Adipocyte (in vitro differentiated cells): ENCODE measurements at regions not wholly inside any gene's neighbourhood (a gene's known extent, or its start where the extent isn't known, plus 50 kb on each side); places are given as distances from the start of the nearest gene placed in this dataset.
"Not testable (repeated sequence)": the region's sequence is repeated elsewhere in the genome, so short reads cannot be mapped to it uniquely, and the experiment has no call there.

Experiments used
- DNase-seq: peaks from one replicate; pipeline ENCODE4 v3.0.0-alpha.2; 2015; ENCODE audit warnings: low read depth
- H3K27me3 ChIP-seq: replicated peaks from 2 replicates; pipeline ENCODE4 v1.7.0; 2013; ENCODE audit warnings: mild to moderate bottlenecking, low read length, moderate library complexity; ENCODE audit not compliant: control insufficient read depth, insufficient read depth
- H3K36me3 ChIP-seq: 2 replicates; pipeline ENCODE4 v1.7.0; 2013; ENCODE audit warnings: low read length, mild to moderate bottlenecking, moderate library complexity; ENCODE audit not compliant: control insufficient read depth, insufficient read depth, severe bottlenecking
- H3K4me1 ChIP-seq: 2 replicates; pipeline ENCODE4 v1.7.0; 2013; ENCODE audit warnings: mild to moderate bottlenecking, low read length, moderate library complexity; ENCODE audit not compliant: control insufficient read depth, insufficient read depth
- H3K4me3 ChIP-seq: 2 replicates; pipeline ENCODE4 v1.7.0; 2013; ENCODE audit warnings: mild to moderate bottlenecking, low read length, moderate library complexity
- H3K9ac ChIP-seq: 2 replicates; pipeline ENCODE4 v1.7.0; 2013; ENCODE audit warnings: mild to moderate bottlenecking, low read length, moderate library complexity
- H3K9me3 ChIP-seq: 2 replicates; pipeline ENCODE4 v1.7.0; 2013; ENCODE audit warnings: mild to moderate bottlenecking, low read length, moderate library complexity; ENCODE audit not compliant: control insufficient read depth

GRCh38 chr2:16390561-16390960 lies 275.1 kb downstream of the CYRIA start:
- H3K4me1 ChIP-seq, result no peaks in the 10 kb centered on the region
- no peaks in the 10 kb centered on the region for H3K9me3 ChIP-seq
- no peak overlapping the region for H3K9ac ChIP-seq
- peaks cover 3% of the 10 kb centered on the region for H3K27me3 ChIP-seq
- no peak overlapping the region for H3K4me3 ChIP-seq
- H3K36me3 ChIP-seq, result no peaks in the 10 kb centered on the region
- DNase-seq, result no peak

GRCh38 chr2:16389611-16390010 lies 276.0 kb downstream of the CYRIA start:
- no peak overlapping the region for H3K9ac ChIP-seq
- no peak overlapping the region for H3K4me3 ChIP-seq
- no peaks in the 10 kb centered on the region for H3K9me3 ChIP-seq
- DNase-seq, result no peak
- peaks cover 3% of the 10 kb centered on the region for H3K27me3 ChIP-seq
- H3K36me3 ChIP-seq, result no peaks in the 10 kb centered on the region
- no peaks in the 10 kb centered on the region for H3K4me1 ChIP-seq

GRCh38 chr2:16388199-16388830 lies 277.3 kb downstream of the CYRIA start:
- not testable (repeated sequence) for H3K4me3 ChIP-seq, DNase-seq, H3K36me3 ChIP-seq, H3K27me3 ChIP-seq, H3K9me3 ChIP-seq, H3K9ac ChIP-seq, H3K4me1 ChIP-seq

- Histone ChIP-seq H3K4me3 (no peak overlapping the region), H3K36me3 (no peaks in the 10 kb centered on the region), H3K4me1 (no peaks in the 10 kb centered on the region), H3K27me3 (peaks cover 3% of the 10 kb centered on the region), H3K9me3 (no peaks in the 10 kb centered on the region), H3K9ac (no peak overlapping the region)
- DNase-seq, result no peak
Measured at GRCh38 chr2:16387461-16387984, 278.1 kb downstream of the CYRIA start.

GRCh38 chr2:16386431-16386830 lies 279.2 kb downstream of the CYRIA start:
- Histone ChIP-seq H3K27me3 (peaks cover 3% of the 10 kb centered on the region), H3K4me1 (no peaks in the 10 kb centered on the region), H3K36me3 (no peaks in the 10 kb centered on the region), H3K9ac (no peak overlapping the region), H3K4me3 (no peak overlapping the region), H3K9me3 (no peaks in the 10 kb centered on the region)
- DNase-seq, result no peak

GRCh38 chr2:16386031-16386430 lies 279.6 kb downstream of the CYRIA start:
- DNase-seq, result no peak
- Histone ChIP-seq H3K9me3 (no peaks in the 10 kb centered on the region), H3K9ac (no peak overlapping the region), H3K27me3 (peaks cover 3% of the 10 kb centered on the region), H3K4me1 (no peaks in the 10 kb centered on the region), H3K4me3 (no peak overlapping the region), H3K36me3 (no peaks in the 10 kb centered on the region)

- H3K9ac ChIP-seq, result no peak overlapping the region
- no peak overlapping the region for H3K4me3 ChIP-seq
- H3K27me3 ChIP-seq, result no peaks in the 10 kb centered on the region
- DNase-seq, result no peak
- no peaks in the 10 kb centered on the region for H3K36me3 ChIP-seq
- H3K9me3 ChIP-seq, result no peaks in the 10 kb centered on the region
- H3K4me1 ChIP-seq, result no peaks in the 10 kb centered on the region
Measured at GRCh38 chr2:16385341-16385740, 280.3 kb downstream of the CYRIA start.

GRCh38 chr2:16383411-16383810 lies 282.2 kb downstream of the CYRIA start:
- Histone ChIP-seq H3K4me1 (no peaks in the 10 kb centered on the region), H3K27me3 (no peaks in the 10 kb centered on the region), H3K9me3 (no peaks in the 10 kb centered on the region), H3K9ac (no peak overlapping the region), H3K36me3 (no peaks in the 10 kb centered on the region), H3K4me3 (no peak overlapping the region)
- no peak for DNase-seq

- Histone ChIP-seq H3K27me3 (no peaks in the 10 kb centered on the region), H3K9ac (no peak overlapping the region), H3K4me1 (no peaks in the 10 kb centered on the region), H3K4me3 (no peak overlapping the region), H3K9me3 (no peaks in the 10 kb centered on the region), H3K36me3 (no peaks in the 10 kb centered on the region)
- no peak for DNase-seq
Measured at GRCh38 chr2:16382451-16382850, 283.2 kb downstream of the CYRIA start.

GRCh38 chr2:16381511-16381910 lies 284.1 kb downstream of the CYRIA start:
- H3K36me3 ChIP-seq, result no peaks in the 10 kb centered on the region
- no peak overlapping the region for H3K9ac ChIP-seq
- H3K4me3 ChIP-seq, result no peak overlapping the region
- no peaks in the 10 kb centered on the region for H3K4me1 ChIP-seq
- no peaks in the 10 kb centered on the region for H3K27me3 ChIP-seq
- no peaks in the 10 kb centered on the region for H3K9me3 ChIP-seq
- DNase-seq, result no peak

- H3K9ac ChIP-seq, H3K36me3 ChIP-seq, H3K27me3 ChIP-seq, H3K4me3 ChIP-seq, H3K4me1 ChIP-seq, H3K9me3 ChIP-seq, DNase-seq: not testable (repeated sequence)
Measured at GRCh38 chr2:16379901-16380300, 285.7 kb downstream of the CYRIA start.

GRCh38 chr2:16379061-16379460 lies 286.6 kb downstream of the CYRIA start:
- H3K9ac ChIP-seq, H3K4me3 ChIP-seq, H3K36me3 ChIP-seq, H3K27me3 ChIP-seq, H3K4me1 ChIP-seq, H3K9me3 ChIP-seq, DNase-seq: not testable (repeated sequence)
